ENCODE measurements at regions not wholly inside any gene's neighbourhood (a gene's known extent, or its start where the extent isn't known, plus 50 kb on each side); places are given as distances from the start of the nearest gene placed in this dataset.

DNA sequence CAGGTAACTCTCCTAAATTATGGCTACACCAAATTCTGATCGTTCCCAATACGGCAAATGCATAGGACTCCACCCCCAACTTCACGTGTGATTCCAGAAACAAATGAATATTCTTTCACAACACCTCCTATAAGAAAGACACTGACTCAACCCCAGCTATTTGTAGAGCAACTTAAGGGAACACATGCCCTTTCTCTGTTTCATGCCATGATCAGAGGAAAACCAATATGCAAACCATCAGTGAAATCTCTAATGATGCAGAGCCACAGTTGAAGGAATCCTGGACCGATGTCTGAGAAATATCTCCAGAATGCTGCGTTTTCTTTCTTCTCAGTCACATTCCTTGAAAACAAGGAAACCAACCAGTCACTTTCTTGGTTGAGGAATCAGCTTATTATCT is 164.2 kb upstream of the PTBP2 start:
- intact Hi-C loops (cut with micrococcal nuclease) (no loop called here), dilution Hi-C loops (cut with MboI; ENCODE audit: extremely low pct_ligation_motif_present, low sequenced_read_pairs) (no loop called here)
- no peak for TF ChIP-seq JUN (IDR thresholded peaks at IDR 0.05; ENCODE audit: borderline replicate concordance, insufficient read depth, insufficient read length, low read depth)
- no peak for TF ChIP-seq FOS (IDR thresholded peaks at IDR 0.05; ENCODE audit: borderline replicate concordance, insufficient read depth, low read length)
- TF ChIP-seq MYC (IDR thresholded peaks at IDR 0.05; ENCODE audit: low read depth, low read length), result no peak
- TF ChIP-seq EZH2 (IDR thresholded peaks at IDR 0.05; ENCODE audit: borderline replicate concordance, low read depth, low read length, severe bottlenecking), result no peak
- TF ChIP-seq, protein P1, sequence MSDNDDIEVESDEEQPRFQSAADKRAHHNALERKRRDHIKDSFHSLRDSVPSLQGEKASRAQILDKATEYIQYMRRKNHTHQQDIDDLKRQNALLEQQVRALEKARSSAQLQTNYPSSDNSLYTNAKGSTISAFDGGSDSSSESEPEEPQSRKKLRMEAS (IDR thresholded peaks at IDR 0.05; ENCODE audit: insufficient read depth, insufficient read length), result no peak
- TF ChIP-seq, protein P2, sequence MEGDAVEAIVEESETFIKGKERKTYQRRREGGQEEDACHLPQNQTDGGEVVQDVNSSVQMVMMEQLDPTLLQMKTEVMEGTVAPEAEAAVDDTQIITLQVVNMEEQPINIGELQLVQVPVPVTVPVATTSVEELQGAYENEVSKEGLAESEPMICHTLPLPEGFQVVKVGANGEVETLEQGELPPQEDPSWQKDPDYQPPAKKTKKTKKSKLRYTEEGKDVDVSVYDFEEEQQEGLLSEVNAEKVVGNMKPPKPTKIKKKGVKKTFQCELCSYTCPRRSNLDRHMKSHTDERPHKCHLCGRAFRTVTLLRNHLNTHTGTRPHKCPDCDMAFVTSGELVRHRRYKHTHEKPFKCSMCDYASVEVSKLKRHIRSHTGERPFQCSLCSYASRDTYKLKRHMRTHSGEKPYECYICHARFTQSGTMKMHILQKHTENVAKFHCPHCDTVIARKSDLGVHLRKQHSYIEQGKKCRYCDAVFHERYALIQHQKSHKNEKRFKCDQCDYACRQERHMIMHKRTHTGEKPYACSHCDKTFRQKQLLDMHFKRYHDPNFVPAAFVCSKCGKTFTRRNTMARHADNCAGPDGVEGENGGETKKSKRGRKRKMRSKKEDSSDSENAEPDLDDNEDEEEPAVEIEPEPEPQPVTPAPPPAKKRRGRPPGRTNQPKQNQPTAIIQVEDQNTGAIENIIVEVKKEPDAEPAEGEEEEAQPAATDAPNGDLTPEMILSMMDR (IDR thresholded peaks at IDR 0.05; ENCODE audit: extremely low read depth in 1 of 2, insufficient read depth in 1 of 2, low read depth in 1 of 2, low read length in 2 of 2), result no peak
- no TSS peak for BruUV-seq (replicated peaks)
- H3K27ac ChIP-seq (ENCODE audit: insufficient read depth, low read depth, low read length), result no peak overlapping the region
- no peaks in the 10 kb centered on the region for H3K9me3 ChIP-seq (replicated peaks; ENCODE audit: control insufficient read depth, insufficient read depth, low read length)
- DNase-seq (ENCODE audit: low read depth, low spot score) (no peak), FAIRE-seq (no peak)
- CTCF ChIA-PET, result interaction anchor here (1.0 kb wide), 1 partner anchor 31 kb away, joined by 3 read pairs; no protein-coding TSS in a partner anchor
- H3K4me3 ChIP-seq (replicated peaks in 1 of 3; ENCODE audit: insufficient read depth in 1 of 3, low read depth in 1 of 3, low read length in 3 of 3), result no peak overlapping the region
- H3K79me2 ChIP-seq (ENCODE audit: control insufficient read depth, insufficient read depth, low read length), result no peaks in the 10 kb centered on the region
- no peak overlapping the region for H3K4me2 ChIP-seq (ENCODE audit: insufficient read depth, low read length)
- H3K9ac ChIP-seq (replicated peaks; ENCODE audit: extremely low read depth, insufficient read depth, low read length), result no peak overlapping the region
- no peaks in the 10 kb centered on the region for H3K4me1 ChIP-seq (ENCODE audit: control insufficient read depth, extremely low read depth, insufficient read depth, low read length)
- POLR2A ChIA-PET, result no interaction called here
- no peaks in the 10 kb centered on the region for H3K36me3 ChIP-seq (ENCODE audit: control insufficient read depth in 2 of 2, extremely low read depth in 1 of 2, insufficient read depth in 2 of 2, low read length in 2 of 2)
- H2AFZ ChIP-seq (ENCODE audit: low read depth, low read length), result no peak overlapping the region
- H3K27me3 ChIP-seq (ENCODE audit: control insufficient read depth in 2 of 2, insufficient read depth in 2 of 2, low read length in 2 of 2), result no peaks in the 10 kb centered on the region
- no peaks in the 10 kb centered on the region for H3K9me1 ChIP-seq (replicated peaks; ENCODE audit: control insufficient read depth, extremely low read depth, insufficient read depth, low read length)
- H4K20me1 ChIP-seq (replicated peaks; ENCODE audit: control insufficient read depth, extremely low read depth, insufficient read depth, low read length), result no peaks in the 10 kb centered on the region

DNA sequence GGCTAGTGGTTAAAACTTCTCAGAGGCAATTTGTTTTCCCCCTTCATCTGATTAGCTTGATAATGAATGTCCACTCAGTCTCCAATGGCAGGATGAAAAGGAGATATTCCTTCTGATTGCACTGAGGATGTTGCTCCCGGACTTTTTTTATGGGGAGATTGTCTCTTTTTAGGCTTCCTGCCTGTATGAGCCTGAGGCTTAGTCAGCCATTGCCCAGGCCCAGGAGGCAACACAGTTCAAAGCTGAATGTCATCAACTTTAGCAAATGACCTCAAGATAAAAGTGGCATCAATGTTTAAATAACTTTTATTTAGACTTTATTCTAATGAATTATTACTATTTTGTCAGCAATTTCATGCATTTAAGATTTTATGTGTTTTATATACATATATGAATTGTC is 162.9 kb upstream of the PTBP2 start:
- no peak overlapping the region for H3K4me2 ChIP-seq (ENCODE audit: insufficient read depth, low read length)
- H3K79me2 ChIP-seq (ENCODE audit: control insufficient read depth, insufficient read depth, low read length), result no peaks in the 10 kb centered on the region
- H3K27ac ChIP-seq (ENCODE audit: insufficient read depth, low read depth, low read length), result no peak overlapping the region
- ChIA-PET POLR2A (no interaction called here), CTCF (no interaction called here)
- no peaks in the 10 kb centered on the region for H3K9me3 ChIP-seq (replicated peaks; ENCODE audit: control insufficient read depth, insufficient read depth, low read length)
- H3K9ac ChIP-seq (replicated peaks; ENCODE audit: extremely low read depth, insufficient read depth, low read length), result no peak overlapping the region
- DNase-seq (ENCODE audit: low read depth, low spot score) (no peak), FAIRE-seq (no peak)
- BruUV-seq (replicated peaks), result no TSS peak
- no peaks in the 10 kb centered on the region for H3K27me3 ChIP-seq (ENCODE audit: control insufficient read depth in 2 of 2, insufficient read depth in 2 of 2, low read length in 2 of 2)
- no peaks in the 10 kb centered on the region for H3K9me1 ChIP-seq (replicated peaks; ENCODE audit: control insufficient read depth, extremely low read depth, insufficient read depth, low read length)
- no peaks in the 10 kb centered on the region for H3K4me1 ChIP-seq (ENCODE audit: control insufficient read depth, extremely low read depth, insufficient read depth, low read length)
- H2AFZ ChIP-seq (ENCODE audit: low read depth, low read length), result no peak overlapping the region
- no peaks in the 10 kb centered on the region for H4K20me1 ChIP-seq (replicated peaks; ENCODE audit: control insufficient read depth, extremely low read depth, insufficient read depth, low read length)
- intact Hi-C loops (cut with micrococcal nuclease), result no loop called here
- TF ChIP-seq EZH2 (IDR thresholded peaks at IDR 0.05; ENCODE audit: borderline replicate concordance, low read depth, low read length, severe bottlenecking) (no peak), POLR2AphosphoS5 (IDR thresholded peaks at IDR 0.05; ENCODE audit: insufficient read depth, low read depth, low read length) (no peak), GATA2 (IDR thresholded peaks at IDR 0.05; ENCODE audit: insufficient read depth, insufficient read length, low read depth, low read length) (no peak), FOS (IDR thresholded peaks at IDR 0.05; ENCODE audit: borderline replicate concordance, insufficient read depth, low read length) (no peak), MYC (IDR thresholded peaks at IDR 0.05; ENCODE audit: low read depth, low read length) (no peak), JUN (IDR thresholded peaks at IDR 0.05; ENCODE audit: borderline replicate concordance, insufficient read depth, insufficient read length, low read depth) (no peak), POLR2A (IDR thresholded peaks at IDR 0.05; ENCODE audit: low read depth, low read length) (no peak)
- TF ChIP-seq, protein P1 (IDR thresholded peaks at IDR 0.05; ENCODE audit: insufficient read depth, insufficient read length), result no peak
- TF ChIP-seq, protein P2 (IDR thresholded peaks at IDR 0.05; ENCODE audit: extremely low read depth in 1 of 2, insufficient read depth in 1 of 2, low read depth in 1 of 2, low read length in 2 of 2), result no peak
- dilution Hi-C loops (cut with MboI; ENCODE audit: extremely low pct_ligation_motif_present, low sequenced_read_pairs), result no loop called here
- no peaks in the 10 kb centered on the region for H3K36me3 ChIP-seq (ENCODE audit: control insufficient read depth in 2 of 2, extremely low read depth in 1 of 2, insufficient read depth in 2 of 2, low read length in 2 of 2)
- H3K4me3 ChIP-seq (replicated peaks in 1 of 3; ENCODE audit: insufficient read depth in 1 of 3, low read depth in 1 of 3, low read length in 3 of 3), result no peak overlapping the region

All from endothelial cell of umbilical vein (primary cell).